ENCODE measurements at regions not wholly inside any gene's neighbourhood (a gene's known extent, or its start where the extent isn't known, plus 50 kb on each side); places are given as distances from the start of the nearest gene placed in this dataset.
"Not testable (repeated sequence)": the region's sequence is repeated elsewhere in the genome, so short reads cannot be mapped to it uniquely, and the experiment has no call there.

DNA sequence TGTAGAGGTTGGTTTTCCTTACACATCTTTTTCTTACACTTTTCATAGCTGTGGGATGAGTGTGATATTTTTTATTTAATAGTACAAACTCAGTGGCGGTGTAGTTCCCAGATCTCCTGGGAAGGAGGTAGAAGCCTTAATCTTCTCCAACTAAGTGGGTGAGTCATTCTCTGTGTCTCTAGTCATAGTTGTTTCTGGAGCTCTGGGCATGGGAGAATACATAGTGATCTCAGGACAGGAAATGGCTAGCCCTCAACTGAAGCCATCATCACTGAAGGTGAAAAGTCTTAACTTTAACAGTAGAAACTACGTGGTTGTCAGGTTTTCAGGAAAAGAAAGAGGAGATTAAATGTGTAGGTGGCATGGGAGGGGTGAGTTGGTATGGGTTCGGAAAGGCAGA is 319.4 kb upstream of the FZD8 start:
- WGBS (ENCODE audit: insufficient coverage, low coverage, low lambda C conversion rate, missing lambda C conversion rate) = 83% methylated on average over 3 of the region's 3 CpGs
- H3K4me1 ChIP-seq = no peaks in the 10 kb centered on the region
- no peaks in the 10 kb centered on the region for H3K27me3 ChIP-seq
- DNase-seq = no peak
- TF ChIP-seq, protein P1, sequence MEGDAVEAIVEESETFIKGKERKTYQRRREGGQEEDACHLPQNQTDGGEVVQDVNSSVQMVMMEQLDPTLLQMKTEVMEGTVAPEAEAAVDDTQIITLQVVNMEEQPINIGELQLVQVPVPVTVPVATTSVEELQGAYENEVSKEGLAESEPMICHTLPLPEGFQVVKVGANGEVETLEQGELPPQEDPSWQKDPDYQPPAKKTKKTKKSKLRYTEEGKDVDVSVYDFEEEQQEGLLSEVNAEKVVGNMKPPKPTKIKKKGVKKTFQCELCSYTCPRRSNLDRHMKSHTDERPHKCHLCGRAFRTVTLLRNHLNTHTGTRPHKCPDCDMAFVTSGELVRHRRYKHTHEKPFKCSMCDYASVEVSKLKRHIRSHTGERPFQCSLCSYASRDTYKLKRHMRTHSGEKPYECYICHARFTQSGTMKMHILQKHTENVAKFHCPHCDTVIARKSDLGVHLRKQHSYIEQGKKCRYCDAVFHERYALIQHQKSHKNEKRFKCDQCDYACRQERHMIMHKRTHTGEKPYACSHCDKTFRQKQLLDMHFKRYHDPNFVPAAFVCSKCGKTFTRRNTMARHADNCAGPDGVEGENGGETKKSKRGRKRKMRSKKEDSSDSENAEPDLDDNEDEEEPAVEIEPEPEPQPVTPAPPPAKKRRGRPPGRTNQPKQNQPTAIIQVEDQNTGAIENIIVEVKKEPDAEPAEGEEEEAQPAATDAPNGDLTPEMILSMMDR (IDR thresholded peaks at IDR 0.05) = no peak
- TF ChIP-seq POLR2A (IDR thresholded peaks at IDR 0.05) = no peak
- H3K4me3 ChIP-seq = no peak overlapping the region
- no peaks in the 10 kb centered on the region for H3K9me3 ChIP-seq
- no peak overlapping the region for H3K27ac ChIP-seq
- intact Hi-C loops (cut with DNase I) = no loop called here
- no peak for ATAC-seq
- H3K36me3 ChIP-seq = no peaks in the 10 kb centered on the region

DNA sequence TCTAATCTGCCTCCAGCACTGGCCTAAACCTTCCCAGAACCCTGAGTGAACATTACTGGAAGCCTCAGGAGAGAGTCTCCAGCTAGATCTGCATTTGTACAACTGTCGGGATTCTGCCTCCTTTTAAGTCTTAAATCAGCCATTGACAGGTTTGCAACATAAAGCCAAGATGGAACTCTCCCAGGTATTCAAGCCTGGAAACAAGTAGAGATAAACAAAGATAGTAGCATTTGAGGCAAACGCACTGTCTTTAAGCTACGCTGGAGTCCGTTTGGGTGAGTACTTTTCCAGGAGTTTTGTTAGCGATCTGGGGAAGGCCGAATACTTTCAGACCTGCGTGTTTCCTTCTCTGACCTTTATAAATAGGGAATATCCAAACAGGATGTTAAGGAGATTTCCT is 317.2 kb upstream of the FZD8 start:
- DNase-seq (no peak), ATAC-seq (peak in 2 of 4 donors; percentile 18 to 27)
- no peak for TF ChIP-seq POLR2A (IDR thresholded peaks at IDR 0.05)
- TF ChIP-seq, protein P1 (IDR thresholded peaks at IDR 0.05) = no peak
- no peaks in the 10 kb centered on the region for H3K36me3 ChIP-seq
- H3K4me1 ChIP-seq = no peaks in the 10 kb centered on the region
- H3K27ac ChIP-seq = no peak overlapping the region
- no peaks in the 10 kb centered on the region for H3K27me3 ChIP-seq
- H3K4me3 ChIP-seq = no peak overlapping the region
- 43% methylated on average over 7 of the region's 7 CpGs for WGBS (ENCODE audit: insufficient coverage, low coverage, low lambda C conversion rate, missing lambda C conversion rate)
- no peaks in the 10 kb centered on the region for H3K9me3 ChIP-seq
- intact Hi-C loops (cut with DNase I) = no loop called here

DNA sequence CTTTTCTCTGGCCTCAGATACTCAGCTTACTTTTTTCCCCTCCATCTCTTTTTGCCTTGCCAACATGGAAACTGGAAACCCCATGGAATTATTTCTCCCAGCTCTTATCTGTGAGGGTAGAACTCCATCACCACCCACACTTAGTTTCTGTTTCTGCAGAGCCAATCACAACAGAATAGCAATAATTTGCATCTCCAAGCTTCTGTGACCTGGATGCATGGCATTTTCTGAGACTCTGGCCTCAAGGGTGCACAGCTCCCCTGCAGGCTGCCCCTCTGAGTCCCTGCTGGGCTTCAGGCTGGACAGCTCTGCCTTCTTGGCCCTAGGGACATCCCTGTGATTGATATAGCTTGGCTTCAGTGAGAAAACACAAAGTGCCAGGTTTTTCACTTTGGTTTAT is 316.5 kb upstream of the FZD8 start:
- H3K27me3 ChIP-seq; ATAC-seq; H3K36me3 ChIP-seq; DNase-seq; intact Hi-C loops (cut with DNase I); H3K9me3 ChIP-seq; H3K4me1 ChIP-seq; H3K27ac ChIP-seq; H3K4me3 ChIP-seq: not testable (repeated sequence)

DNA sequence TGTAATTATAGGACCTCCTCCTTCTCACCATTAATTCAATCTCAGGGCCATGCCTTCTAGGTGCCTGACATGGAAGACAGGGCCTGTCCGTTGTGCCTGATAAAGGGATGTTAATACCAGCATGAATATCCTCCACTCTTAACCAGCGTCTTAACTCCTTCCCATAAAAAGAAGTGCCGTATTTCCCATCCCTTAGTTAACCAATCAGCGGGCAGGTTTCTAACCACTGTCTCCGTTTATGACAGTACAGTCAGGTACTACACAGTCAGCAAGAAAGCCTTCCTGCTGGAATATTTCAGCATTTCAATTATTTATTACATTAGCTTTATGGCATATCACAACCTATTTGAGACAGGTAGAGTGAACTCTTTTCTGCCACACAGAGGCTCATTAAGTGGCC is 308.6 kb upstream of the FZD8 start:
- H3K27me3 ChIP-seq = no peaks in the 10 kb centered on the region
- TF ChIP-seq POLR2A (IDR thresholded peaks at IDR 0.05) = no peak
- TF ChIP-seq, protein P1 (IDR thresholded peaks at IDR 0.05) = no peak
- WGBS (ENCODE audit: insufficient coverage, low coverage, low lambda C conversion rate, missing lambda C conversion rate) = 76% methylated on average over 5 of the region's 5 CpGs
- no peak overlapping the region for H3K4me3 ChIP-seq
- no peaks in the 10 kb centered on the region for H3K9me3 ChIP-seq
- no peaks in the 10 kb centered on the region for H3K36me3 ChIP-seq
- ATAC-seq (no peak), DNase-seq (no peak)
- H3K4me1 ChIP-seq = no peaks in the 10 kb centered on the region
- intact Hi-C loops (cut with DNase I) = no loop called here
- no peak overlapping the region for H3K27ac ChIP-seq

DNA sequence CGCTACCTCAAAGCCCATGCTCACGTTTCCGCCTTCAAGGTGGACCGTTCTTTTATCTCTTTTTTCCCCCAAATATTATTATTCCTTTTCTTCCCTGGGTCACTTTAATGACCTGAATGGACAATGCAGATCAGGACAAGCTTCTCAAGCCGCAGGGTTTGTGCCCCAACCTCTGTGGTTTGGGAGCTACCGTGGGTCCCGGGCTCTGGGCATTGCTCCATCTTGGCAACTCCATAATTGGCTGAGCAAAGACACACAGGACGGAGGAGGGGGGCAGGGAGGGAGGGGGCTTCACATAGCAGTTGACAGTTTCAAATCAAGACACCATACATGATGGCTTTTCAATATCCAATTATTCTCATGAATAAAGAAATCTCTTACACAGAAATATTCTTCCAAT is 308.1 kb upstream of the FZD8 start:
- intact Hi-C loops (cut with DNase I) = no loop called here
- no peaks in the 10 kb centered on the region for H3K27me3 ChIP-seq
- no peak overlapping the region for H3K27ac ChIP-seq
- ATAC-seq (no peak), DNase-seq (no peak)
- 79% methylated on average over 6 of the region's 8 CpGs for WGBS (ENCODE audit: insufficient coverage, low coverage, low lambda C conversion rate, missing lambda C conversion rate)
- no peak for TF ChIP-seq POLR2A (IDR thresholded peaks at IDR 0.05)
- TF ChIP-seq, protein P1 (IDR thresholded peaks at IDR 0.05) = no peak
- no peaks in the 10 kb centered on the region for H3K9me3 ChIP-seq
- H3K4me3 ChIP-seq = no peak overlapping the region
- no peaks in the 10 kb centered on the region for H3K36me3 ChIP-seq
- no peaks in the 10 kb centered on the region for H3K4me1 ChIP-seq

Data from right lobe of liver (tissue), 6 donors.